BLaER1 (cell line): ENCODE measurements at regions not wholly inside any gene's neighbourhood (a gene's known extent, or its start where the extent isn't known, plus 50 kb on each side); places are given as distances from the start of the nearest gene placed in this dataset.
A peak's percentile ranks its signal among the peaks of the same experiment; 100 is the strongest.

Experiments
- H3K27ac ChIP-seq: shearing (Covaris generic); formaldehyde crosslinking; 2 replicates; pipeline ENCODE4 v1.8.1; 2022
- H3K27me3 ChIP-seq: shearing (Covaris generic); formaldehyde crosslinking; 2 replicates; pipeline ENCODE4 v1.8.1; 2022
- H3K36me3 ChIP-seq: shearing (Covaris generic); formaldehyde crosslinking; 2 replicates; pipeline ENCODE4 v1.8.1; 2022
- H3K4me1 ChIP-seq: shearing (Covaris generic); formaldehyde crosslinking; 2 replicates; pipeline ENCODE4 v1.8.1; 2022
- H3K4me2 ChIP-seq: shearing (Covaris generic); formaldehyde crosslinking; 2 replicates; pipeline ENCODE4 v1.8.1; 2022
- H3K4me3 ChIP-seq: shearing (Covaris generic); formaldehyde crosslinking; 2 replicates; pipeline ENCODE4 v1.8.1; 2022
- H3K9ac ChIP-seq: shearing (Covaris generic); formaldehyde crosslinking; 2 replicates; pipeline ENCODE4 v1.8.1; 2022
- H3K9me3 ChIP-seq: shearing (Covaris generic); formaldehyde crosslinking; 2 replicates; pipeline ENCODE4 v1.8.1; 2022
- H4K20me1 ChIP-seq: shearing (Covaris generic); formaldehyde crosslinking; 2 replicates; pipeline ENCODE4 v1.8.1; 2022
- Cebpa-rat ChIP-seq: shearing (Covaris generic); IDR thresholded peaks from 2 replicates; pipeline ENCODE4 v1.8.1; 2022

DNA sequence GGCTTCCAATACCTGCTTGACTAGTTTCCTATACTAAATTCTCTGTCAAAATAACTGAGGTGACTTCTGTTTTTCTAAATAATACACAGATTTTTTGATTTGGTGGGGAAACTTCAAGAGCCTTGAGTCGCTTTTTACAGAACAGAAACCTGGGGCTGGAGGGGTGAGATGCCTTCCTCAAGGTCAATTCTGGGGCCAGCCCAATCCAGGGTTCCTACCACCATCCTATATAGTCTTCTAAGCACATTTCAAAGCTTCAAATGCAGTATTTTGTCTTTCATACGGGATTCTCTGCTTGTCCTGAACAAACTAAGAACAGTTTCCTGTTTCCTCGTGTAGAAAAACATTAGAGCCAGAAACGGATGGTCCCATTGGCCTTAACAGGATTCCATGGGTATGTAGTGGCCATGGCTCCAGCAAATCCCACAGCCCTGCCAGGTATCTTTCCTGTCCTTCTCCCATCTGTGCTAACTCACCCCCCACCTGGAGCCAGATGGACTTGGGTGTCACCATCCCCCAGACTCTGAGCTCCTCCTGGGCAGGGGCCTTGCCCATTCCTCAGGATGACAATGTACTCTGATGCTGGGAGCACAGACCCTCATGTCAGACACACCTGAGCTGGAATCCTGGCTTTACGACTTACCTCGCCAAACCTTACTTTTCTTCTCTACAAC is 146.9 kb downstream of the KLF13 start:
- Histone ChIP-seq H3K27ac (peak overlapping the region; percentile 74), H3K4me1 (peaks cover 28% of the 10 kb centered on the region), H3K9me3 (no peaks in the 10 kb centered on the region), H3K4me2 (peak overlapping the region; percentile 71), H3K9ac (0 out of 2 replicates have a peak overlapping the region, but pooled peaks have one; percentile 20), H3K36me3 (no peaks in the 10 kb centered on the region), H4K20me1 (no peaks in the 10 kb centered on the region), H3K4me3 (no peak overlapping the region), H3K27me3 (no peaks in the 10 kb centered on the region)
- no peak for TF ChIP-seq Cebpa-rat

DNA sequence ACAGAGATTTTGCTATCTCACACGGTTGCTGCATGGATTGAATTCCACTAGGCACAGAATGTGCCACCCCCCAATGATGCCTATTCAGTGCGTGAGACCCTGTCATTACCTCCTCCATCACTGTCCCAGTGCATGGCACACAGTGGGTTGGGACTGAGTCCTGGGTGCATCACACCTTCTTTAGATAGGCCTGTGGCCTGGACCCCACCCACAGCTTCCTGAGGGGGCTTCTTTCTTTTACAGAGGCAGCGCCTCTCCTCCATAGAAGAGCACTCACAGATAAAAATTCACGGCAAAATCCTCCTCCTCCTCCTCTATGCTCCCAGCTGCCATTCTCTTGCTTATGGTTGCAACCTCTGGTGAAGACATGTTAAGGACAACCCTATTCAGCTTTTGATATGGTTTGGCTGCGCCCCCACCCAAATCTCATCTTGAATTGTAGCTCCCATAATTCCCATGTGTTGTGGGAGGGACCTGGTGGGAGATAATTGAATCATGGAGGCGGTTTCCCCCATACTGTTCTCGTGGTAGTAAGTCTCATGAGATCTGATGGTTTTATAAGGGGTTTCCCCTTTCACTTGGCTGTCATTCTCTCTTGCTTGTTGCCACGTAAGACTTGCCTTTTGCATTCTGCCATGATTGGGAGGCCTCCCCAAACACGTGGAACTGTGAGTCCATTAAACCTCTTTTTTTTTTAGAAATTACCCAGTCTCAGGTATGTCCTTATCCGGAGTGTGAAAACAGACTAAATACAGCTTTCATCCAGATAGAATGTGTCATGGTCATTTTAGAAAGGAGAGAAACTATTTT is 147.6 kb downstream of the KLF13 start:
- no peak overlapping the region for H3K27ac ChIP-seq
- peak overlapping the region; percentile 71 for H3K4me2 ChIP-seq

DNA sequence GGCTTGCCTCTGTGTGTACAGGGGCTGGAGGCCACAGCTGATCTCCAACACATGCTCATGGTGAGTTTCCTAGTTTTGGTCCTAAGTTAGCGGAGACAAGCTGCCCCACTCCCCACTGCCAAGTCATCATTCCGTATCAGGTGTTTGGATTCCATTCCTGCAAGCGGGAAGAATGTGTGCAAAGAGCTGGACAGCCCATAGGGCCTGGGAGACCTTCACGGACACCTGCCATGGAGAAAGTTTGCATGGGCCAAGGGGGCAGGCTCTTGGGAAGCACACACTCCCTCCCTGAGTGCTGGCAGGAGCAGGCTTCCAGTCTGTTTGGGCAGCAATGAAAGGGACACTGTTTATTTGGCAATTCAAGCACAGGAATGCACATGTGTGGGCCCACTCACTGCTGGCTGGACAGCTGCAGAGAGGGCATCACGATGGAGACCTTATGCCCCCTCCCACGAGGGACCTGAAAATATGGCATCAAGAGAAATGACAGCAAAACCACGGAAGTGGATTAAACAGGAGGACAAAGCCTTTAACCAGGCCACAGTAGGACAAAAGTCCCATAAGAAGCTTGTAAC is 149.7 kb downstream of the KLF13 start:
- no peak for TF ChIP-seq Cebpa-rat
- no peak overlapping the region for H3K9ac ChIP-seq
- H4K20me1 ChIP-seq, result no peaks in the 10 kb centered on the region
- H3K36me3 ChIP-seq, result no peaks in the 10 kb centered on the region
- H3K27ac ChIP-seq, result no peak overlapping the region
- H3K4me1 ChIP-seq, result peaks cover 28% of the 10 kb centered on the region
- H3K27me3 ChIP-seq, result no peaks in the 10 kb centered on the region
- no peak overlapping the region for H3K4me3 ChIP-seq
- H3K4me2 ChIP-seq, result no peak overlapping the region
- H3K9me3 ChIP-seq, result no peaks in the 10 kb centered on the region

More for the DNA sequence above, 147.6 kb downstream of the KLF13 start:
- Histone ChIP-seq H3K4me1 (peaks cover 28% of the 10 kb centered on the region), H3K36me3 (no peaks in the 10 kb centered on the region), H3K27me3 (no peaks in the 10 kb centered on the region), H3K9ac (no peak overlapping the region), H3K4me3 (no peak overlapping the region), H3K9me3 (no peaks in the 10 kb centered on the region), H4K20me1 (no peaks in the 10 kb centered on the region)
- TF ChIP-seq Cebpa-rat, result no peak

DNA sequence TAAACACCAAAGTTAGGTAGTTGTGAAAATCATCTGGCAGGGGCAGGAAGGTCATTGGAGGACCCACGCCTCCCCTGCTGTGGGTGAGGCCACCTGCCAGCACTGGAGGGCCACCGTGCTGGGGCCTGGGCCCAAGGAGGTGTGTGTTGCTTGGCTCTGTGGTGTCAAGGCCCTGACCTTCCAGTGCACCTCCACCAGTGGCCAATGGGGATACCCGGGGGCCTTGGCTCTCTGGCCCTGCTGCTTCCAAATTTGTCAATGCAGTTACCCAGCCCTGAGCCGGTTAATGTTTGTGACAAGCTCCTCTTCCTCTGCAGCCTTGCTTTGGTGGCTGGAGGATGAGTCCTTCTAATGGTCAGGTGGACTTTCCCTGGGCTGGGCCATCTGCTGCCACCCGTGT is 150.2 kb downstream of the KLF13 start:
- H3K4me1 ChIP-seq, result peaks cover 28% of the 10 kb centered on the region
- no peak overlapping the region for H3K4me2 ChIP-seq
- H3K4me3 ChIP-seq, result no peak overlapping the region
- H3K36me3 ChIP-seq, result no peaks in the 10 kb centered on the region
- H3K27ac ChIP-seq, result no peak overlapping the region
- H4K20me1 ChIP-seq, result no peaks in the 10 kb centered on the region
- no peaks in the 10 kb centered on the region for H3K9me3 ChIP-seq
- H3K27me3 ChIP-seq, result no peaks in the 10 kb centered on the region
- no peak overlapping the region for H3K9ac ChIP-seq
- no peak for TF ChIP-seq Cebpa-rat

DNA sequence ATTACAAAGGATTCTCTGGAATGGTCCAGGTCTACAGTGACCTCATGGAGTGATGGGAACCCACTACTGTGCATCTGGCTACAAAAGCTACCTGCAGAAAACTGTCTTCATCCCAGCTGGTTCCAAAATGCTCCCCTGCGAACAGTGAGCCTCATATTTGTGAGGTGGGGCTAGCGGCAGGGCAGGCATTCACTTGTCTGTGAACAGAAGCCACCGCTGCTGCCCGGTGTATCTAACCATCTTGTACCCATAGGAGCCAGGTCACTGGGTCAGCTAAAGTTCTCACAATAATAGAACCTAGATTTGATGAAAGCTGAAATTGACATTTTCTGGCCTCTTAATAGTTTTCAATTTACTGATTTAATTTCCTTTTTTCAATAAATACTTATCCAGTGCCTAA is 150.7 kb downstream of the KLF13 start:
- Histone ChIP-seq H3K4me1 (peaks cover 24% of the 10 kb centered on the region), H3K27ac (no peak overlapping the region), H3K9me3 (no peaks in the 10 kb centered on the region), H3K9ac (no peak overlapping the region), H3K4me2 (no peak overlapping the region), H3K36me3 (no peaks in the 10 kb centered on the region), H3K4me3 (no peak overlapping the region), H4K20me1 (no peaks in the 10 kb centered on the region), H3K27me3 (no peaks in the 10 kb centered on the region)
- no peak for TF ChIP-seq Cebpa-rat

DNA sequence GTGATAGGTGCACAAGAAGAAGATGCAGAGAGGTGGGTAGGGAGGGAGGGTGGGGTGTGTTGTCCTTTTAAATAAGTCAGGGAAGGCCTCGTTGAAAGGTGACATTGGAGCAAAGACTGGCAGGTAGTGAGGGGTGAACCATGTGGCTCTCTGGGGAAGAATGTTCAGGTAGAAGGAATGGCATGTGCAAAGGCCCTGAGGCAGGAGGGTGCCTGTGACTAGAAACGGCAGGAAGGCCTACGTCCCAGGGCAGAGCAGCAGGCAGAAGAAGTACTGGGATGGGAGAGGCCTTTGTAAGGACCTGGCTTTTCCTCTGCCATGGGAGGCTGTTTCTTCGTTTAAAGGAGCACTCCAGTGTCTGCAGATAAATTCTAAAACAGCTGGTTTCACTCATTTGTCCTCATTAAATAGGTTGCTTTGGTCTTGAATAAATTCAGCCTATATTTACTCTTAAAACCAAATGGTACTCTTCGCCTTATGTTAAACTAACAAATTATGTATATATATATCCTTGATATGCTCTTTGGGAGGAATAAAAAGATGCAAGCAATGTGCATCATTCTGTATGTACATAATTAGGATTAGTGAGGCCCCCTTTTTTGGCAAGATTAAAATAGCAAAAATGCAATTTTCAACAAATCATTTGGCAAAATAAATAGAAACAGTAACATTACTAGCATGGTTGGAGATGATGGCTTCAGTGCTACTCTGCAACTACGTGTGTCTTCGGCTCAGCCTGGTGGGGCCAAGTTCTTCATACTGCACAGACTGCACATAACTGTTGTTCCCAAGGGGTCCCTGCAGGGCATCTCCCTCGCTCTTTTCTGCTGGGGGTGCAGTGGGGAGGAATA is 151.4 kb downstream of the KLF13 start:
- no peak for TF ChIP-seq Cebpa-rat

DNA sequence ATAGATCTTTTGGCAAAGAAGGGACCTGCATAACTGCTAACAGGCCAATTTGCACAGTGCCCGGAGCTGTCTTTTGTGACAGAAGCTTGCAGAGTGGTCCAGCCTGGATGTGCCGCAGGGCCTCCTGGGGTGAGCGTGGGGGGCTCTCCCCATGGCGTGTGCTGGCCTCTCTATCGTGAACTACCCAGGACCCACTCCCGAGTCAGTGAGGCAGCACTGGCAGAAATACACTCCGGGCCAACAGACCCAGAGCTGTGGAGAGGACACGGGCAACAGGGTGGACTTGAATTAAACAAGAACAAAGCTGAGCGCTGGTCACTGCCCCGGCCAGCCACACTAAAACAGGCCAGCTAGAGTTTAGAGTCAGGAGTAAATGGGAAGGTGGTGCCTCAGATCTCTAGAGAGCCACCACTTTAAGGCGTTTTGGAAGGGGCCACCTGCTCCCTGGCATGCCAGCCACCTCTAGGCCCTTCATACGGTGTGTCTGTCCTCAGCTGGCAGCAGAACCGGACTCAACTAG is 152.1 kb downstream of the KLF13 start:
- Histone ChIP-seq H4K20me1 (no peaks in the 10 kb centered on the region), H3K9me3 (no peaks in the 10 kb centered on the region), H3K27me3 (no peaks in the 10 kb centered on the region), H3K4me3 (no peak overlapping the region), H3K36me3 (no peaks in the 10 kb centered on the region), H3K4me1 (peaks cover 9% of the 10 kb centered on the region), H3K9ac (no peak overlapping the region), H3K27ac (no peak overlapping the region), H3K4me2 (no peak overlapping the region)
- no peak for TF ChIP-seq Cebpa-rat

More for the DNA sequence above, 151.4 kb downstream of the KLF13 start:
- Histone ChIP-seq H3K27ac (no peak overlapping the region), H3K4me2 (no peak overlapping the region), H3K9ac (no peak overlapping the region), H3K4me1 (peaks cover 16% of the 10 kb centered on the region), H4K20me1 (no peaks in the 10 kb centered on the region), H3K36me3 (no peaks in the 10 kb centered on the region), H3K4me3 (no peak overlapping the region), H3K9me3 (no peaks in the 10 kb centered on the region), H3K27me3 (no peaks in the 10 kb centered on the region)

DNA sequence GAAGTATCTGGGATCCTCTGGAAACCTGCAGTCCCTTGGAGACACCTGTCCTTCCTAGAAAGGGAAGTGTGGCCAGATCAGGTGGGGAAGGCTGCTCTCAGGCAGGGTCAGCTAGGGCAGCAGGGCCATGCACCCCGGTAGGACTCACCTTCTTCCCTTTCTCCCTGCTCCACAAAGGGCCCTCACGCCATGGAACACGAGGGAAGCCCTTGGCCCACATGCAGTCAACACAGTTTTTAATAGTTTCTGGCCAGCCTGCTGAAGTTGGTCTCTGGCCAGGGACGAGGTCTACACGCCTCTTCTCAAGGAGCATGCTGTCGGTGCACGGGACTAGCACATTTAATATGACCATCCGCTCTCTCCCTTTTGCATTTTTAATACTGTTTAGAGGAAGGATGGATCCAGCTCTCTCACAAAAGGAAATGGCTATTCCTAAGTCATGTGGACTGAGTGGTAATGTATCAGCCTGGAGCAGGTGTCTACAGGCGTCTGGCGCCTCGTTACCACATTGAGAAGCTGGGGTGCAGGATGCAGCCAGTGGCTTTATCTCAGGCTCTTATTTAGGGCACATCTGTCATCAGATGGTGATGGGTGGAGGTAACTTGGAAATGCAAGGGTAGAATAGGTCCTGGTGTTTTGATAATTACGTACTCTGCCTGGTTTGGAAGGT is 153.9 kb downstream of the KLF13 start:
- no peak for TF ChIP-seq Cebpa-rat
- no peaks in the 10 kb centered on the region for H4K20me1 ChIP-seq
- no peak overlapping the region for H3K9ac ChIP-seq
- no peak overlapping the region for H3K4me2 ChIP-seq
- H3K4me1 ChIP-seq, result no peaks in the 10 kb centered on the region
- no peaks in the 10 kb centered on the region for H3K9me3 ChIP-seq
- no peak overlapping the region for H3K27ac ChIP-seq
- H3K27me3 ChIP-seq, result no peaks in the 10 kb centered on the region
- no peak overlapping the region for H3K4me3 ChIP-seq
- H3K36me3 ChIP-seq, result no peaks in the 10 kb centered on the region

DNA sequence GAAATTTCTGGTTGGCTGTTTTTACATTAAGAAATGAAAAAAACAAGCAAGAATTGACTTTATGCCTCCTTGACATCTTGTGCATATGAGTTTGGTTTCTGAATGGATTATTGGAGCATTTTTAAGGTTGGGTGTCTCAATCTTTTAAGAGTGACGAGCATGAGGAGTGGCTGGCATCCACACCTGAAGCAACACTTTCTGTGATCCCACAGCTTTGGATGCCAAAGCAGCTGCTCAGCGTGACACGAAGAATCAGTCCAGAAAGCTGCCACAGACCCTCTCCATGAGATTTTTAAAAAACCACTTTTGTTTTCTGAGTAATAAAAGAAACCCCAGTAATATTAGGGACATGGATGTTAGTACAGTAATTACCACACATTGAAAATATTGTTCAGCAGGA is 154.5 kb downstream of the KLF13 start:
- Histone ChIP-seq H4K20me1 (no peaks in the 10 kb centered on the region), H3K9me3 (no peaks in the 10 kb centered on the region), H3K9ac (no peak overlapping the region), H3K4me3 (no peak overlapping the region), H3K27ac (no peak overlapping the region), H3K4me1 (no peaks in the 10 kb centered on the region), H3K27me3 (no peaks in the 10 kb centered on the region), H3K36me3 (no peaks in the 10 kb centered on the region), H3K4me2 (no peak overlapping the region)
- TF ChIP-seq Cebpa-rat, result no peak
